Endothelial cell of umbilical vein (primary cell): ENCODE measurements at regions not wholly inside any gene's neighbourhood (a gene's known extent, or its start where the extent isn't known, plus 50 kb on each side); places are given as distances from the start of the nearest gene placed in this dataset.

Source experiments
- CTCF ChIP-seq, 2 donors: IDR thresholded peaks; 1 replicate in 1 of 2; 2 replicates in 1 of 2; pipeline ENCODE4 v1.5.1; 2011; ENCODE audit warnings: low read length in 2 of 2, mild to moderate bottlenecking in 2 of 2, moderate library complexity in 2 of 2, control low read depth in 1 of 2, inconsistent platforms in 1 of 2, low read depth in 1 of 2; ENCODE audit not compliant: insufficient read depth in 1 of 2; ENCODE audit errors: extremely low read depth in 1 of 2
- EZH2 ChIP-seq: IDR thresholded peaks from 2 replicates; pipeline ENCODE4 v1.6.1; 2012; ENCODE audit warnings: borderline replicate concordance, low read depth, mild to moderate bottlenecking, moderate library complexity, low read length, inconsistent platforms; ENCODE audit not compliant: severe bottlenecking
- FOS ChIP-seq: IDR thresholded peaks from 2 replicates; pipeline ENCODE4 v1.6.1; 2011; ENCODE audit warnings: mild to moderate bottlenecking, low read length, moderate library complexity, borderline replicate concordance; ENCODE audit not compliant: insufficient read depth
- JUN ChIP-seq: IDR thresholded peaks from 2 replicates; pipeline ENCODE4 v1.6.1; 2011; ENCODE audit warnings: borderline replicate concordance, low read depth; ENCODE audit not compliant: insufficient read length, insufficient read depth
- MAX ChIP-seq: IDR thresholded peaks from 2 replicates; pipeline ENCODE4 v1.6.1; 2011; ENCODE audit not compliant: insufficient read depth, insufficient read length
- MYC ChIP-seq: IDR thresholded peaks from one replicate; pipeline ENCODE4 v1.6.1; 2011; ENCODE audit warnings: mild to moderate bottlenecking, low read depth, low read length
- POLR2A ChIP-seq: IDR thresholded peaks from 2 replicates; pipeline ENCODE4 v1.6.1; 2012; ENCODE audit warnings: low read depth, mild to moderate bottlenecking, control low read depth, low read length
- POLR2AphosphoS5 ChIP-seq: IDR thresholded peaks from 2 replicates; pipeline ENCODE4 v1.6.1; 2012; ENCODE audit warnings: low read depth, mild to moderate bottlenecking, control low read depth, low read length, moderate library complexity; ENCODE audit not compliant: insufficient read depth

- TF ChIP-seq CTCF (IDR thresholded peaks at IDR 0.05; ENCODE audit: extremely low read depth in 1 of 2, insufficient read depth in 1 of 2, low read depth in 1 of 2, low read length in 2 of 2): no peak
- TF ChIP-seq POLR2A: no peak
- TF ChIP-seq MAX: no peak
- TF ChIP-seq MYC: no peak
- TF ChIP-seq EZH2: no peak
- TF ChIP-seq POLR2AphosphoS5: no peak
- no peak for TF ChIP-seq FOS
- TF ChIP-seq JUN: no peak
Observed at GRCh38 chr12:84594157-84594556, 318.4 kb downstream of the SLC6A15 start.
